B cell (primary cell): ENCODE measurements at regions not wholly inside any gene's neighbourhood (a gene's known extent, or its start where the extent isn't known, plus 50 kb on each side); places are given as distances from the start of the nearest gene placed in this dataset.

ENCODE experiments used
- ATAC-seq: fragments of 200-7000 bp; cut with Tn5 transposase; one replicate; pipeline ENCODE4 v1.10.0; 2021; ENCODE audit warnings: low read depth, mild to moderate bottlenecking, moderate number of reproducible peaks, moderate library complexity
- CTCF ChIA-PET: fragments of 350-600 bp; sonication (Branson Sonifier 250); formaldehyde crosslinking; loops from one replicate; lab custom pipeline; 2021; ENCODE audit warnings: antibody characterized with exemption, inconsistent platforms; lab: Charles Lee
- POLR2A ChIA-PET: fragments of 350-600 bp; sonication (Branson Sonifier 250); formaldehyde crosslinking; loops from one replicate; lab custom pipeline; 2021; ENCODE audit warnings: antibody characterized with exemption; lab: Charles Lee
- DNase-seq: peaks from one replicate; pipeline ENCODE4 v3.0.0; 2013
- H2AFZ ChIP-seq: 2 replicates; pipeline ENCODE4 v1.6.1; 2012; ENCODE audit warnings: mild to moderate bottlenecking, low read depth, low read length; ENCODE audit not compliant: insufficient read depth, poor library complexity, severe bottlenecking
- H3K27ac ChIP-seq, 2 donors: 1 replicate in 1 of 2; 2 replicates in 1 of 2; pipeline ENCODE4 v1.5.1; 2012 to 2013; ENCODE audit warnings: low read length in 2 of 2, mild to moderate bottlenecking in 2 of 2, moderate library complexity in 1 of 2
- H3K27me3 ChIP-seq, 4 experiments: fragments of 200-600 bp in 1 of 4; sonication (generic) in 1 of 4; replicated peaks in 1 of 4; 1 replicate in 2 of 4; 2 replicates in 2 of 4; pipeline versions ENCODE4 v1.6.1 to v1.7.0; 2013 to 2016; ENCODE audit warnings: low read length in 3 of 4, mild to moderate bottlenecking in 2 of 4, mixed read lengths in 1 of 4, moderate library complexity in 1 of 4; ENCODE audit not compliant: insufficient read depth in 4 of 4, control insufficient read depth in 3 of 4; ENCODE audit errors: control extremely low read depth in 1 of 4
- H3K36me3 ChIP-seq, 2 experiments: replicated peaks in 1 of 2; 1 replicate in 1 of 2; 2 replicates in 1 of 2; pipeline versions ENCODE4 v1.6.1 to v1.7.1; 2013; ENCODE audit warnings: low read length in 1 of 2; ENCODE audit not compliant: insufficient read depth in 2 of 2, control insufficient read depth in 1 of 2; ENCODE audit errors: control extremely low read depth in 1 of 2, extremely low read depth in 1 of 2
- H3K4me1 ChIP-seq, 2 donors: fragments of 200-600 bp in 1 of 2; sonication (generic) in 1 of 2; 1 replicate in 1 of 2; 2 replicates in 1 of 2; pipeline versions ENCODE4 v1.5.1 to v1.6.1; 2013 to 2017; ENCODE audit warnings: low read length in 2 of 2; ENCODE audit not compliant: control insufficient read depth in 2 of 2, insufficient read depth in 2 of 2
- H3K4me2 ChIP-seq: replicated peaks from 2 replicates; pipeline ENCODE3; 2012; ENCODE audit warnings: mild to moderate bottlenecking, low read depth, low read length; ENCODE audit not compliant: poor library complexity, severe bottlenecking
- H3K4me3 ChIP-seq, 5 experiments: fragments of 200-600 bp in 1 of 5; sonication (generic) in 1 of 5; 1 replicate in 3 of 5; 2 replicates in 2 of 5; pipeline versions ENCODE4 v1.5.1 to v1.7.0; 2011 to 2016; ENCODE audit warnings: low read length in 4 of 5, mild to moderate bottlenecking in 4 of 5, low read depth in 2 of 5, control low read depth in 1 of 5, moderate library complexity in 1 of 5; ENCODE audit not compliant: insufficient read depth in 1 of 5; ENCODE audit errors: control extremely low read depth in 1 of 5, extremely low read depth in 1 of 5
- H3K79me2 ChIP-seq: fragments of 200-600 bp; sonication (generic); one replicate; pipeline ENCODE4 v1.6.0; 2016; ENCODE audit warnings: low read length; ENCODE audit not compliant: control insufficient read depth, insufficient read depth
- H3K9ac ChIP-seq: fragments of 200-600 bp; sonication (generic); 2 replicates; pipeline ENCODE4 v1.6.1; 2017; ENCODE audit warnings: mild to moderate bottlenecking, low read length, moderate library complexity
- H3K9me3 ChIP-seq, 3 donors: one replicate each; pipeline versions ENCODE4 v1.6.1 to v1.7.1; 2013; ENCODE audit warnings: low read length in 2 of 3; ENCODE audit not compliant: control insufficient read depth in 2 of 3, insufficient read depth in 1 of 3; ENCODE audit errors: control extremely low read depth in 1 of 3
- H4K20me1 ChIP-seq: 2 replicates; pipeline ENCODE4 v1.6.0; 2012; ENCODE audit warnings: mild to moderate bottlenecking, low read length; ENCODE audit not compliant: insufficient read depth, control insufficient read depth, poor library complexity, severe bottlenecking
- H3K27ac Mint-ChIP-seq: one replicate; pipeline ENCODE4 v1.8.0; 2021; ENCODE audit warnings: mixed read lengths
- H3K27me3 Mint-ChIP-seq: one replicate; pipeline ENCODE4 v1.8.0; 2021; ENCODE audit warnings: mixed read lengths
- H3K4me1 Mint-ChIP-seq: one replicate; pipeline ENCODE4 v1.8.0; 2021; ENCODE audit warnings: mixed read lengths
- H3K4me3 Mint-ChIP-seq: one replicate; pipeline ENCODE4 v1.8.0; 2021; ENCODE audit warnings: mixed read lengths
- H3K9me3 Mint-ChIP-seq: one replicate; pipeline ENCODE4 v1.8.0; 2022; ENCODE audit warnings: mixed read lengths; ENCODE audit not compliant: insufficient read depth
- CTCF ChIP-seq: fragments of 200-600 bp; IDR thresholded peaks from one replicate; pipeline ENCODE4 v1.8.0; 2022; ENCODE audit warnings: antibody characterized with exemption, mild to moderate bottlenecking
- EZH2 ChIP-seq: IDR thresholded peaks from 2 replicates; pipeline ENCODE4 v1.6.1; 2012; ENCODE audit warnings: borderline replicate concordance, low read depth, mild to moderate bottlenecking, moderate library complexity, low read length; ENCODE audit not compliant: insufficient read depth, poor library complexity, severe bottlenecking
- WGBS: methylation state at CpG from one replicate; pipeline ENCODE4 v1.1.5; 2013; ENCODE audit warnings: missing lambda C conversion rate; ENCODE audit not compliant: insufficient coverage; 5-methylcytosine and 5-hydroxymethylcytosine counted together
- intact Hi-C: fragments of 100-400 bp; cut with micrococcal nuclease; formaldehyde crosslinking; loops from one replicate; pipeline ENCODE4 v1.10.0; 2022

GRCh38 chr12:9345171-9345570 lies 137.0 kb upstream of the PZP start:
- Histone ChIP-seq H3K36me3 (no peaks in the 10 kb centered on the region), H3K4me3 (no peak overlapping the region), H3K9ac (no peak overlapping the region), H3K27me3 (no peaks in the 10 kb centered on the region), H3K79me2 (no peaks in the 10 kb centered on the region), H3K9me3 (no peaks in the 10 kb centered on the region), H4K20me1 (no peaks in the 10 kb centered on the region), H3K27ac (no peak overlapping the region), H2AFZ (no peak overlapping the region), H3K4me2 (no peak overlapping the region), H3K4me1 (no peaks in the 10 kb centered on the region)
- POLR2A ChIA-PET, result no interaction called here
- H3K27ac Mint-ChIP-seq, result no peak overlapping the region
- DNase-seq (no peak), ATAC-seq (no peak)
- no peaks in the 10 kb centered on the region for H3K4me1 Mint-ChIP-seq
- TF ChIP-seq CTCF, result no peak
- no peak for TF ChIP-seq EZH2
- CTCF ChIA-PET, result interaction anchor here (2.9 kb wide), 1 partner anchor 15 kb away, joined by 12 read pairs; no protein-coding TSS in a partner anchor
- no peaks in the 10 kb centered on the region for H3K27me3 Mint-ChIP-seq
- intact Hi-C loops, result no loop called here
- no peaks in the 10 kb centered on the region for H3K9me3 Mint-ChIP-seq
- no peak overlapping the region for H3K4me3 Mint-ChIP-seq

GRCh38 chr12:9344541-9344940 lies 136.3 kb upstream of the PZP start:
- intact Hi-C loops, result no loop called here
- no peaks in the 10 kb centered on the region for H3K27me3 Mint-ChIP-seq
- POLR2A ChIA-PET, result no interaction called here
- no peaks in the 10 kb centered on the region for H3K4me1 Mint-ChIP-seq
- CTCF ChIA-PET, result interaction anchor here (2.9 kb wide), 1 partner anchor 14 kb away, joined by 12 read pairs; no protein-coding TSS in a partner anchor
- no peaks in the 10 kb centered on the region for H3K27me3 ChIP-seq
- H3K27ac Mint-ChIP-seq, result no peak overlapping the region
- H3K79me2 ChIP-seq, result no peaks in the 10 kb centered on the region
- H3K4me3 Mint-ChIP-seq, result no peak overlapping the region
- ATAC-seq (no peak), DNase-seq (no peak)
- no peaks in the 10 kb centered on the region for H3K36me3 ChIP-seq
- no peaks in the 10 kb centered on the region for H3K9me3 ChIP-seq
- H3K9ac ChIP-seq, result no peak overlapping the region
- no peaks in the 10 kb centered on the region for H4K20me1 ChIP-seq
- no peak overlapping the region for H2AFZ ChIP-seq
- no peak overlapping the region for H3K27ac ChIP-seq
- H3K9me3 Mint-ChIP-seq, result no peaks in the 10 kb centered on the region
- H3K4me1 ChIP-seq, result no peaks in the 10 kb centered on the region
- H3K4me3 ChIP-seq, result no peak overlapping the region
- no CpG with 5 or more reads among the region's 2 CpGs for WGBS
- no peak overlapping the region for H3K4me2 ChIP-seq
- TF ChIP-seq CTCF, result no peak
- no peak for TF ChIP-seq EZH2
